GM12872 (cell line): ENCODE measurements at regions not wholly inside any gene's neighbourhood (a gene's known extent, or its start where the extent isn't known, plus 50 kb on each side); places are given as distances from the start of the nearest gene placed in this dataset.
A peak's percentile ranks its signal among the peaks of the same experiment; 100 is the strongest.

Experiments used
- CTCF ChIP-seq: IDR thresholded peaks from 3 replicates; pipeline ENCODE4 v1.5.1; 2011; ENCODE audit warnings: low read depth, mild to moderate bottlenecking, low read length, moderate library complexity; ENCODE audit not compliant: insufficient read depth

DNA sequence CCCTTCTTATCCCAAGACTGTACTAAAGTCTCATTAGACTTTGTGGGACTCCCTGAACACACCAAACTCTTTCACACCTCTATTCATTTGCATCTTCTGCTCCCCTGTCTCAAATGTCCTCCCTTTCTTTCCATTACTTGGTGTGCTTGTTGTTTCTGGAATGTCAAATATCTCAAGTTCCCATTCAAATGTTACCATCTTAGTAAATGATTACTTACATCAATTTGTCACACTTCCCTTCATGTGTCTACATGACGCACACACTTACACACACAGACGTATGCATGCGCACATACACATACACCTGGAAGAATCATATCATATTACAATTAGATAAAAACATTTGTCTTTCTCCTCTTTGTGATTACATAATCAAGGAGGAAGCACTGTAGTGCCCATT, 210.8 kb upstream of the TEX13C start:
- TF ChIP-seq CTCF = no peak

GRCh38 chrX:125131164-125131563, 188.5 kb upstream of the TEX13C start:
- no peak for TF ChIP-seq CTCF

GRCh38 chrX:125132274-125132673, 187.4 kb upstream of the TEX13C start:
- TF ChIP-seq CTCF = peak; percentile 41; the same call in 1 of the 3 replicates

DNA sequence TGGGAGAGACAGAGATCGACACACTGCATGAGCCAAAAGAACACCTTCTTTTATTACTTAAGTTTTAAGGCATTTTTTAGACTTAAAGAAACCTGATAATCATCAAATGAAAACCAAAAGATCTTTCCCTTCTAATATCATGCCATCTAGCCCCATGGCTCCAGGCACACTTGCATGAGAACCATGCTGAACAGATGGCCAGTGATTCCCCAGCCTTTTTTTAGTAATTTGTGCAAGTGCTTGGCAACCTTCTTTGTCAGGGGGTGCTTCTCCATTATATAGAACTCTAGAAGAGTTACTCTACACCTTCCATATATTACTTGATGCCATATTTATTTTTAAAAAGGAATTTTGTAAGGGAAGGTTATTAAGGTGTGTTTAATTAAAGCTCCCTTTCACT, 182.2 kb upstream of the TEX13C start:
- no peak for TF ChIP-seq CTCF

- TF ChIP-seq CTCF = no peak
These were observed 169.4 kb upstream of the TEX13C start for GRCh38 chrX:125150231-125150630.

DNA sequence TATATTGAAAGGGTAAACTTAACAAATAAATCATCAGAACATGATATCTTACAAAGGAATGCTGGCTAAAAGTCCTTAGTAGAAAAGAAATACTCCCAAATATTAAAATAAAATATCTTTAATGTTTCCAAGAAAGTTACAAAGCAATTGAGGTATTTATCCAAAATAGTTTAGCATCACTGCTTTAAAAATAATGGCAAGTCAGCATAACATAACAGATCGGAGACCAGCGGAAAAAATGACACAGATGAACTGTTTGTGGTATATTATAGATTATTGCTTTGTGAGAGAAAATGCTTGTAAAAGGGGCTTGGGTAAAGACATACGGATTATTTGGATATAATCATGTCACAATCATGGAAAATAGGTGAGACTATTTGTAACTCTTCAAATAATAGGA, 168.5 kb upstream of the TEX13C start:
- TF ChIP-seq CTCF = no peak

- TF ChIP-seq CTCF = no peak
These were observed 167.7 kb upstream of the TEX13C start for GRCh38 chrX:125152011-125152410.

DNA sequence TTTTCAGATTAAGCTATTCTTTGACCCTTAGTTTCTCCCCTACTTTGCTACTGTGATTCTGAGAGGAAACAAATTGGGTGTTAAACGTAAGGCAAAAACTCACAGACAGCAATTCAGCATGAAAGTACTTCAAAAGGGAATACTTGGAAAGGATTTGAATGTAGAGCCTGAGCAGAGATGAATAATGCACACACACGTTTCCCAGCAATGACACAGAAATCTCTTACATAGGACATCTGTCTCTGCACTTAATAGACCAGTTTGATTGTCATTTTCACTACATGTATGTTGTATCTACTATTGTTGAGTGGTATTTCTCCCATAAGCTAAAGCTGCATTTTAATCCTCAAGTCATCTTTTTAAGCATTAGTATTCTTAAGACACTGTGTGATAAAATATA, 166.1 kb upstream of the TEX13C start:
- TF ChIP-seq CTCF = no peak
